A549 (cell line): ENCODE measurements at regions not wholly inside any gene's neighbourhood (a gene's known extent, or its start where the extent isn't known, plus 50 kb on each side); places are given as distances from the start of the nearest gene placed in this dataset.

Source experiments
- CHD4 ChIP-seq: fragments of 200-600 bp; sonication (generic); IDR thresholded peaks from 2 replicates; pipeline ENCODE4 v1.6.1; 2016; ENCODE audit warnings: antibody characterized with exemption, mild to moderate bottlenecking, borderline replicate concordance
- EP300 ChIP-seq, 2 experiments: fragments of >200 bp; sonication (Bioruptor Twin); formaldehyde crosslinking; IDR thresholded peaks; 2 replicates in 1 of 2; 3 replicates in 1 of 2; pipeline ENCODE4 v1.6.1; 2016 to 2017
- JUN ChIP-seq, 2 experiments: fragments of >200 bp; sonication (Bioruptor Twin); formaldehyde crosslinking; IDR thresholded peaks; 2 replicates in 1 of 2; 3 replicates in 1 of 2; pipeline ENCODE4 v1.6.1; 2016 to 2017
- MYC ChIP-seq: IDR thresholded peaks from 2 replicates; pipeline ENCODE4 v1.6.1; 2012; ENCODE audit warnings: mild to moderate bottlenecking, inconsistent platforms, low read length, improper control_type of control experiment, borderline replicate concordance
- POLR2A ChIP-seq: IDR thresholded peaks from 2 replicates; pipeline ENCODE4 v1.6.1; 2012; ENCODE audit warnings: mild to moderate bottlenecking, low read length
- RFX5 ChIP-seq: fragments of 450-650 bp; IDR thresholded peaks from 2 replicates; pipeline ENCODE4 v1.7.1; 2014; ENCODE audit warnings: antibody characterized with exemption, mild to moderate bottlenecking, moderate library complexity
- SREBF2 ChIP-seq: fragments of 450-650 bp; IDR thresholded peaks from 2 replicates; pipeline ENCODE4 v1.6.1; 2014; ENCODE audit warnings: mild to moderate bottlenecking, moderate library complexity
- TF ChIP-seq, protein P1 (sequence below): fragments of >200 bp; sonication (Bioruptor Twin); formaldehyde crosslinking; IDR thresholded peaks from 3 replicates; pipeline ENCODE4 v1.5.1; 2016
- TF ChIP-seq, protein P2 (sequence below): IDR thresholded peaks from 2 replicates; pipeline ENCODE4 v1.6.1; 2012
- TF ChIP-seq, protein P3 (sequence below): fragments of 200-600 bp; sonication (generic); IDR thresholded peaks from 2 replicates; pipeline ENCODE4 v1.6.1; 2016; ENCODE audit warnings: antibody characterized with exemption, mild to moderate bottlenecking, moderate library complexity

DNA sequence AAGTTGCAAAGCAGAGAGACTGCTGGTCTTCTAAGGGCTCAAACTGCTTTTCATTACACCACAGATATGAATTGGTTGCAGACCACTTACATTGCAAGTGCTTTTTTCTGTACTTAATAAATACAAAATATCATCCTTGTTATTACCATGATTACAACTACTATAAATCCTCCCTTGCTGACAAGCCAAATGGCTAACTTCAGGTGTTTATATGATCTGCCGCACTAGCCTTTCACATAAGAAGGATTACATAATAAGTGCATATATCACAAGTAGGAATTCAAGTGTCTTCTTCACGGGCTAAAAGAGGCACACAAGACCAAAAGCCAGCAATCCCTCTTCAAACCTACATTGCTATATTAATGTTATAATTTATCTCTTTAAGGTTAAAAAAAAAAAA, 373.0 kb downstream of the ZEB2 start:
- TF ChIP-seq JUN (IDR thresholded peaks at IDR 0.05) (no peak), RFX5 (no peak), SREBF2 (no peak), EP300 (IDR thresholded peaks at IDR 0.05) (no peak), MYC (no peak), CHD4 (no peak), POLR2A (no peak)
- TF ChIP-seq, protein P1, sequence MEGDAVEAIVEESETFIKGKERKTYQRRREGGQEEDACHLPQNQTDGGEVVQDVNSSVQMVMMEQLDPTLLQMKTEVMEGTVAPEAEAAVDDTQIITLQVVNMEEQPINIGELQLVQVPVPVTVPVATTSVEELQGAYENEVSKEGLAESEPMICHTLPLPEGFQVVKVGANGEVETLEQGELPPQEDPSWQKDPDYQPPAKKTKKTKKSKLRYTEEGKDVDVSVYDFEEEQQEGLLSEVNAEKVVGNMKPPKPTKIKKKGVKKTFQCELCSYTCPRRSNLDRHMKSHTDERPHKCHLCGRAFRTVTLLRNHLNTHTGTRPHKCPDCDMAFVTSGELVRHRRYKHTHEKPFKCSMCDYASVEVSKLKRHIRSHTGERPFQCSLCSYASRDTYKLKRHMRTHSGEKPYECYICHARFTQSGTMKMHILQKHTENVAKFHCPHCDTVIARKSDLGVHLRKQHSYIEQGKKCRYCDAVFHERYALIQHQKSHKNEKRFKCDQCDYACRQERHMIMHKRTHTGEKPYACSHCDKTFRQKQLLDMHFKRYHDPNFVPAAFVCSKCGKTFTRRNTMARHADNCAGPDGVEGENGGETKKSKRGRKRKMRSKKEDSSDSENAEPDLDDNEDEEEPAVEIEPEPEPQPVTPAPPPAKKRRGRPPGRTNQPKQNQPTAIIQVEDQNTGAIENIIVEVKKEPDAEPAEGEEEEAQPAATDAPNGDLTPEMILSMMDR: no peak
- TF ChIP-seq, protein P2, sequence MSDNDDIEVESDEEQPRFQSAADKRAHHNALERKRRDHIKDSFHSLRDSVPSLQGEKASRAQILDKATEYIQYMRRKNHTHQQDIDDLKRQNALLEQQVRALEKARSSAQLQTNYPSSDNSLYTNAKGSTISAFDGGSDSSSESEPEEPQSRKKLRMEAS: no peak
- TF ChIP-seq, protein P3, sequence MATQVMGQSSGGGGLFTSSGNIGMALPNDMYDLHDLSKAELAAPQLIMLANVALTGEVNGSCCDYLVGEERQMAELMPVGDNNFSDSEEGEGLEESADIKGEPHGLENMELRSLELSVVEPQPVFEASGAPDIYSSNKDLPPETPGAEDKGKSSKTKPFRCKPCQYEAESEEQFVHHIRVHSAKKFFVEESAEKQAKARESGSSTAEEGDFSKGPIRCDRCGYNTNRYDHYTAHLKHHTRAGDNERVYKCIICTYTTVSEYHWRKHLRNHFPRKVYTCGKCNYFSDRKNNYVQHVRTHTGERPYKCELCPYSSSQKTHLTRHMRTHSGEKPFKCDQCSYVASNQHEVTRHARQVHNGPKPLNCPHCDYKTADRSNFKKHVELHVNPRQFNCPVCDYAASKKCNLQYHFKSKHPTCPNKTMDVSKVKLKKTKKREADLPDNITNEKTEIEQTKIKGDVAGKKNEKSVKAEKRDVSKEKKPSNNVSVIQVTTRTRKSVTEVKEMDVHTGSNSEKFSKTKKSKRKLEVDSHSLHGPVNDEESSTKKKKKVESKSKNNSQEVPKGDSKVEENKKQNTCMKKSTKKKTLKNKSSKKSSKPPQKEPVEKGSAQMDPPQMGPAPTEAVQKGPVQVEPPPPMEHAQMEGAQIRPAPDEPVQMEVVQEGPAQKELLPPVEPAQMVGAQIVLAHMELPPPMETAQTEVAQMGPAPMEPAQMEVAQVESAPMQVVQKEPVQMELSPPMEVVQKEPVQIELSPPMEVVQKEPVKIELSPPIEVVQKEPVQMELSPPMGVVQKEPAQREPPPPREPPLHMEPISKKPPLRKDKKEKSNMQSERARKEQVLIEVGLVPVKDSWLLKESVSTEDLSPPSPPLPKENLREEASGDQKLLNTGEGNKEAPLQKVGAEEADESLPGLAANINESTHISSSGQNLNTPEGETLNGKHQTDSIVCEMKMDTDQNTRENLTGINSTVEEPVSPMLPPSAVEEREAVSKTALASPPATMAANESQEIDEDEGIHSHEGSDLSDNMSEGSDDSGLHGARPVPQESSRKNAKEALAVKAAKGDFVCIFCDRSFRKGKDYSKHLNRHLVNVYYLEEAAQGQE: no peak
